Nephron (organoid): ENCODE measurements at regions not wholly inside any gene's neighbourhood (a gene's known extent, or its start where the extent isn't known, plus 50 kb on each side); places are given as distances from the start of the nearest gene placed in this dataset.
A peak's percentile ranks its signal among the peaks of the same experiment; 100 is the strongest.

Experiments
- H3K27ac Mint-ChIP-seq, 3 experiments: 2 replicates each; pipeline ENCODE4 v1.8.0; 2020; ENCODE audit warnings: mixed read lengths in 3 of 3, mild to moderate bottlenecking in 2 of 3, moderate library complexity in 1 of 3
- H3K27me3 Mint-ChIP-seq: 2 replicates; pipeline ENCODE4 v1.8.0; 2021; ENCODE audit warnings: low read depth, mild to moderate bottlenecking, moderate library complexity, mixed read lengths
- H3K36me3 Mint-ChIP-seq: 2 replicates; pipeline ENCODE4 v1.8.0; 2020; ENCODE audit warnings: low read depth, mixed read lengths
- H3K4me1 Mint-ChIP-seq: 2 replicates; pipeline ENCODE4 v1.8.0; 2020; ENCODE audit warnings: mixed read lengths
- H3K4me3 Mint-ChIP-seq, 3 experiments: 2 replicates each; pipeline ENCODE4 v1.8.0; 2020; ENCODE audit warnings: mild to moderate bottlenecking in 3 of 3, mixed read lengths in 3 of 3, moderate library complexity in 2 of 3
- H3K9me3 Mint-ChIP-seq: 2 replicates; pipeline ENCODE4 v1.8.0; 2020; ENCODE audit warnings: mixed read lengths
- TF ChIP-seq, protein P1 (sequence below), 3 experiments: fragments of 200-600 bp; sonication (generic); IDR thresholded peaks; one replicate each; pipeline ENCODE4 v1.5.0; 2021; ENCODE audit warnings: antibody characterized with exemption in 3 of 3; ENCODE audit not compliant: unreplicated experiment in 3 of 3

DNA sequence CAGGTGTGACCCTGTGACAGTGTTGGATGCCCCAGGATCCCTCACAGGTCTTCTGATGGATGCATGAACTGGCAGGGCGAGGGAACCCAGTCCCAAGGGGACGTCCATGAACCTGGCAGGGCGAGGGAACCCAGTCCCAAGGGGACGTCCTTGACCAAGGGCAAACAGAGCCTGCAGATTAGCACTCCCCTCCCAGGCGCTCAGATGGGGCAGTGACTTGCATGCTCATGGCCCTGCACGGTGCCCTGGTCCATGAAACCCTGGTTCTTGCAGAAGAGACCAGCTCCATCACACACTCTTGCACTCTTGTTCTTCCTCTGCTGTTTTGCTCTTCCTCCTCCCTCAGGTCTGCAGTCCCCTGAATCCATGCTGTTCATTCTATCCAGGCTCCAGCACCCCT is 192.7 kb downstream of the GALR1 start:
- H3K36me3 Mint-ChIP-seq = no peaks in the 10 kb centered on the region
- TF ChIP-seq, protein P1, sequence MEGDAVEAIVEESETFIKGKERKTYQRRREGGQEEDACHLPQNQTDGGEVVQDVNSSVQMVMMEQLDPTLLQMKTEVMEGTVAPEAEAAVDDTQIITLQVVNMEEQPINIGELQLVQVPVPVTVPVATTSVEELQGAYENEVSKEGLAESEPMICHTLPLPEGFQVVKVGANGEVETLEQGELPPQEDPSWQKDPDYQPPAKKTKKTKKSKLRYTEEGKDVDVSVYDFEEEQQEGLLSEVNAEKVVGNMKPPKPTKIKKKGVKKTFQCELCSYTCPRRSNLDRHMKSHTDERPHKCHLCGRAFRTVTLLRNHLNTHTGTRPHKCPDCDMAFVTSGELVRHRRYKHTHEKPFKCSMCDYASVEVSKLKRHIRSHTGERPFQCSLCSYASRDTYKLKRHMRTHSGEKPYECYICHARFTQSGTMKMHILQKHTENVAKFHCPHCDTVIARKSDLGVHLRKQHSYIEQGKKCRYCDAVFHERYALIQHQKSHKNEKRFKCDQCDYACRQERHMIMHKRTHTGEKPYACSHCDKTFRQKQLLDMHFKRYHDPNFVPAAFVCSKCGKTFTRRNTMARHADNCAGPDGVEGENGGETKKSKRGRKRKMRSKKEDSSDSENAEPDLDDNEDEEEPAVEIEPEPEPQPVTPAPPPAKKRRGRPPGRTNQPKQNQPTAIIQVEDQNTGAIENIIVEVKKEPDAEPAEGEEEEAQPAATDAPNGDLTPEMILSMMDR (IDR thresholded peaks at IDR 0.05; ENCODE audit: unreplicated experiment in 3 of 3) = no peak
- H3K9me3 Mint-ChIP-seq = no peaks in the 10 kb centered on the region
- no peaks in the 10 kb centered on the region for H3K4me1 Mint-ChIP-seq
- H3K27ac Mint-ChIP-seq = no peak overlapping the region
- no peaks in the 10 kb centered on the region for H3K27me3 Mint-ChIP-seq
- H3K4me3 Mint-ChIP-seq = no peak overlapping the region

DNA sequence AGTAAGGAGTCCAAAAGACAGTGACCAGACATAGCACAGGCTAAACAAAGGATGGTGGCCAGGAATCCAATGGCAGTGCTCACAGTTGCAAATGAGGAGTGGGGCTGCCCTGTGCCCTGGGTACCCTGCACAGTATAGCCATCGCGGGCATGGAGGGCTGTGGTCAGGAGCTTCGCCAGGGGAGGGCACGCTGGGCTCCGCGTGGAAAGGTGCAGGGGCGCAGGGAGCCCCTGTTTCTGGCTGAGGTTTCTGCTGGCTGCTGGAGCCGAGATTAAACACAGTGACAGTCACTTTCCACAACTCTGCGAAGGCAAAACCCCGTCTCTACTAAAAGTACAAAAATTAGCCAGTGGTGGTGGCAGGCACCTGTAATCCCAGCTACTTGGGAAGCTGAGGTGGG is 194.7 kb downstream of the GALR1 start:
- no peak overlapping the region for H3K4me3 Mint-ChIP-seq
- H3K9me3 Mint-ChIP-seq = no peaks in the 10 kb centered on the region
- no peaks in the 10 kb centered on the region for H3K4me1 Mint-ChIP-seq
- H3K27ac Mint-ChIP-seq = no peak overlapping the region
- TF ChIP-seq, protein P1 (IDR thresholded peaks at IDR 0.05; ENCODE audit: unreplicated experiment in 3 of 3) = no peak
- H3K36me3 Mint-ChIP-seq = no peaks in the 10 kb centered on the region
- H3K27me3 Mint-ChIP-seq = no peaks in the 10 kb centered on the region

DNA sequence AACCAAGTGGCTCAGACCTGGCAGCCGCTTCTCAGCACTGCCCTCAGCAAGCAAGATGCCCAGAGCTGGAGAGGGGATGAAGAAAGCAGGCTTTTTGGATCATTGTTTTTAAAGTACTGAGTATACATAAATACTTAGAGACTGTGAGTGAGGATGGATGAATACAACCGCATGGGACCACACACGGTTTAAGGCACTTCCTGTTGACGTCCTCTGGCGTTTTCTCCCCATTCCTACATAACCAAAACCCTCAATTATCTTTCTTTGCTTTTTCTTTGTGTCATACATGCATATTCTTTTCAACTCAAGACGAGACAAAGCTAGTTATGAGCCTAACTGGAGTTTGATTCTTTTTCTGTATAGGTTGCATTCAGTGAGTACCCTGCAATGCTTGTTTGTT is 198.4 kb downstream of the GALR1 start:
- TF ChIP-seq, protein P1 (IDR thresholded peaks at IDR 0.05; ENCODE audit: unreplicated experiment in 3 of 3) = no peak
- no peaks in the 10 kb centered on the region for H3K36me3 Mint-ChIP-seq
- H3K4me3 Mint-ChIP-seq = no peak overlapping the region
- peaks cover 11% of the 10 kb centered on the region for H3K4me1 Mint-ChIP-seq
- no peaks in the 10 kb centered on the region for H3K27me3 Mint-ChIP-seq
- H3K9me3 Mint-ChIP-seq = no peaks in the 10 kb centered on the region
- H3K27ac Mint-ChIP-seq = no peak overlapping the region

DNA sequence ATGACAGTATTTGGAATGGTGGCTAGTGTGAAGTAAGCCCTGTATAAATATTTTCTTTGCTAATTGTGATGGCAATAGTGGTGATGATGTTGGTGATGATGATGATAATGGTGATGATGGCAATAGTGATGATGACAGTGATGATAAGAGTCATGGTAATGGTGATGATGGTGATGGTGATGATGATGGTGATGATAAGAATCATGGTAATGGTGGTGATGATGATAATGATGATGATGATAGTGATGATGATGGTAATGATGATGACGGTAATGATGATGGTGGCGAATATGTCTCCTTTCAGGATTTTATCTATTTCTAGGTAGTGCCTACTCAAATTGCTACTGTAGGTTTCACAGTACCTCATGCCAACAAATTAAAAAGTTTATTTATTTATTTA is 205.4 kb downstream of the GALR1 start:
- H3K4me3 Mint-ChIP-seq = no peak overlapping the region
- peaks cover 29% of the 10 kb centered on the region for H3K4me1 Mint-ChIP-seq
- H3K36me3 Mint-ChIP-seq = no peaks in the 10 kb centered on the region
- no peak overlapping the region for H3K27ac Mint-ChIP-seq
- no peaks in the 10 kb centered on the region for H3K27me3 Mint-ChIP-seq
- no peaks in the 10 kb centered on the region for H3K9me3 Mint-ChIP-seq
- TF ChIP-seq, protein P1 (IDR thresholded peaks at IDR 0.05; ENCODE audit: unreplicated experiment in 3 of 3) = no peak

DNA sequence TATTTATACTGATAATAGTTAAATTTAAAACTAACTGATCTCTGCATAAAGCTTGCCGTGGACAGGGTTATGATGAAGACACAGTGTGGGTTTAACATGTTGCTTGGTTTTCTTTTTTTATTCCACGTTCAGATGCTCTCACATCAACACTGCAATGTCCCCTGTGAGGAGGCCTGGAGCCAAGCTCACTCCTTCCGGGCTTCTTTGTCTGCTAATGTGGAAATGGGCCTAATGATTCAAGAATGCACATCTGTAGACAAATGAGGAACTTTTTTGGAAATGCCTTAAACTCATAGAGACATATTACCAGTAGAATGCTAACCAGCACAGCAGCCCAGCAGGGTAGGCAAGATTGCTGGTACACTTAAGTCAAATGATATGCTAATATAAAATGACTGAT is 208.0 kb downstream of the GALR1 start:
- Mint-ChIP-seq H3K4me1 (peaks cover 30% of the 10 kb centered on the region), H3K4me3 (no peak overlapping the region), H3K36me3 (no peaks in the 10 kb centered on the region), H3K27me3 (no peaks in the 10 kb centered on the region), H3K27ac (peak overlapping the region in 1 of 3 experiments; percentile 77), H3K9me3 (no peaks in the 10 kb centered on the region)
- TF ChIP-seq, protein P1 (IDR thresholded peaks at IDR 0.05; ENCODE audit: unreplicated experiment in 3 of 3) = no peak

DNA sequence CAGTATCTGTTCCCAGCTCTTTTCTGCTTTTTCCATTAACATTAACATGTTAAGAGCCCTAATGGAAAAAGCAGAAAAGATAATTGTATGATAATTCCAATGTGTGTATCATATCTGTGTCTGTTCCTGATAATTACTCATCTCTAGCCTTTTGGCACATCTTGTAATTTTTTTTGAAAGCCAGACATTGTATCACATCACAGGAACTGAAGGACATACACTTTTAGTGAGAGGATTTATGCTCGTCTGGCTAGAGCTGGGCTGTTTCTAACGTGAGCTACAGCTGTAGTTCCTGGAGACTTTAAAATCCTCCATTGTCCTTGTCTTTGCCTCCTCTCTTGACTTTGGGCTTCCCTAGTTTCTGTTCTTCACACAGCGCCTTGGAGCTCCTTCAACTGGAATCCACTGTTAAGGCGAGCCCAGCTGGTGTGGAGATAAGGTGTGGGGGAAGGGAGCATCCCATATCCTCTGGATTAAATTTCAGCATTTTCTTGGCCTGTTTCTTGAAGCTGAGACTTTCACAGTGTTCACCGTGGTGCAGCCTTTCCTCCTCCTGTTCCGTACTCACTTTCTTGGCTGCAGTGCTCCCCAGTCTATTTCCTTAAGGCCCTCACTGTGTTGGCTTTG is 211.5 kb downstream of the GALR1 start:
- peaks cover 30% of the 10 kb centered on the region for H3K4me1 Mint-ChIP-seq
- H3K27ac Mint-ChIP-seq = peak overlapping the region; percentile 1 to 93 (median 87)
- H3K27me3 Mint-ChIP-seq = no peaks in the 10 kb centered on the region
- no peaks in the 10 kb centered on the region for H3K36me3 Mint-ChIP-seq
- TF ChIP-seq, protein P1 (IDR thresholded peaks at IDR 0.05; ENCODE audit: unreplicated experiment in 3 of 3) = no peak
- H3K9me3 Mint-ChIP-seq = no peaks in the 10 kb centered on the region
- no peak overlapping the region for H3K4me3 Mint-ChIP-seq
